RWPE1 (cell line): ENCODE measurements at regions not wholly inside any gene's neighbourhood (a gene's known extent, or its start where the extent isn't known, plus 50 kb on each side); places are given as distances from the start of the nearest gene placed in this dataset.

Source experiments
- CTCF ChIA-PET: fragments of 350-600 bp; sonication (Branson Sonifier 250); formaldehyde crosslinking; extraction: SDS; loops from one replicate; lab custom pipeline; 2021; lab: Yijun Ruan, JAX
- POLR2A ChIA-PET: fragments of 400-600 bp; formaldehyde crosslinking; extraction: SDS; loops from one replicate; lab custom pipeline; 2020; ENCODE audit warnings: antibody characterized with exemption; ENCODE audit not compliant: low non-redundant PET; lab: Yijun Ruan, JAX
- DNase-seq: peaks from one replicate; pipeline ENCODE4 v3.0.0; 2012; ENCODE audit warnings: low spot score
- H3K27ac ChIP-seq: fragments of 450-650 bp; 2 replicates; pipeline ENCODE4 v1.5.1; 2017
- TF ChIP-seq, protein P1 (sequence below): fragments of 450-650 bp; conservative IDR thresholded peaks from 2 replicates; pipeline ENCODE4 v1.5.1; 2017; ENCODE audit warnings: low read depth, mild to moderate bottlenecking

GRCh38 chr13:68030152-68030809 is 800.1 kb upstream of the PCDH9 start:
- TF ChIP-seq, protein P1, sequence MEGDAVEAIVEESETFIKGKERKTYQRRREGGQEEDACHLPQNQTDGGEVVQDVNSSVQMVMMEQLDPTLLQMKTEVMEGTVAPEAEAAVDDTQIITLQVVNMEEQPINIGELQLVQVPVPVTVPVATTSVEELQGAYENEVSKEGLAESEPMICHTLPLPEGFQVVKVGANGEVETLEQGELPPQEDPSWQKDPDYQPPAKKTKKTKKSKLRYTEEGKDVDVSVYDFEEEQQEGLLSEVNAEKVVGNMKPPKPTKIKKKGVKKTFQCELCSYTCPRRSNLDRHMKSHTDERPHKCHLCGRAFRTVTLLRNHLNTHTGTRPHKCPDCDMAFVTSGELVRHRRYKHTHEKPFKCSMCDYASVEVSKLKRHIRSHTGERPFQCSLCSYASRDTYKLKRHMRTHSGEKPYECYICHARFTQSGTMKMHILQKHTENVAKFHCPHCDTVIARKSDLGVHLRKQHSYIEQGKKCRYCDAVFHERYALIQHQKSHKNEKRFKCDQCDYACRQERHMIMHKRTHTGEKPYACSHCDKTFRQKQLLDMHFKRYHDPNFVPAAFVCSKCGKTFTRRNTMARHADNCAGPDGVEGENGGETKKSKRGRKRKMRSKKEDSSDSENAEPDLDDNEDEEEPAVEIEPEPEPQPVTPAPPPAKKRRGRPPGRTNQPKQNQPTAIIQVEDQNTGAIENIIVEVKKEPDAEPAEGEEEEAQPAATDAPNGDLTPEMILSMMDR: no peak
- POLR2A ChIA-PET: no interaction called here
- CTCF ChIA-PET: no interaction called here

GRCh38 chr13:68028701-68029100 is 798.6 kb upstream of the PCDH9 start:
- H3K27ac ChIP-seq: no peak overlapping the region
- ChIA-PET POLR2A (no interaction called here), CTCF (no interaction called here)
- DNase-seq: no peak
- TF ChIP-seq, protein P1: no peak

More at GRCh38 chr13:68030152-68030809, 800.1 kb upstream of the PCDH9 start:
- H3K27ac ChIP-seq: no peak overlapping the region
- no peak for DNase-seq

DNA sequence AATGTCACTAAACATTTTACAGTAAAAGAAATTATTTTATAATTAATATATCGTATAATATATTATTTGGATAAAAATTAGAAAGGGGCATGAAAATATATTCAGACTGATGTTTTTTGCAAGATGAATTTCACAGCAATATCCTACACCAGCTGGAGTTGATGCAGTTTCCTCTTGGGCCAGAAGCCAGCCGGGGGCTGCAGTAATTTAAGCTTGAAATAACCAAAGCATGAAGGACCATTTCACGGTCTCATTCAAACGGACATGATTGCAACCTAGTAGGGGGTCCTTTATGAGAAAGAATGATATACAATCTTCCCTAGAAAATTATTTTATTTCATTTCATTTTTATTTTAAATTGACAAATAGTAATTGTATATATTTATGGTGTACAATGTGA is 797.2 kb upstream of the PCDH9 start:
- DNase-seq: no peak
- ChIA-PET POLR2A (no interaction called here), CTCF (no interaction called here)
- H3K27ac ChIP-seq: no peak overlapping the region
- TF ChIP-seq, protein P1: no peak

DNA sequence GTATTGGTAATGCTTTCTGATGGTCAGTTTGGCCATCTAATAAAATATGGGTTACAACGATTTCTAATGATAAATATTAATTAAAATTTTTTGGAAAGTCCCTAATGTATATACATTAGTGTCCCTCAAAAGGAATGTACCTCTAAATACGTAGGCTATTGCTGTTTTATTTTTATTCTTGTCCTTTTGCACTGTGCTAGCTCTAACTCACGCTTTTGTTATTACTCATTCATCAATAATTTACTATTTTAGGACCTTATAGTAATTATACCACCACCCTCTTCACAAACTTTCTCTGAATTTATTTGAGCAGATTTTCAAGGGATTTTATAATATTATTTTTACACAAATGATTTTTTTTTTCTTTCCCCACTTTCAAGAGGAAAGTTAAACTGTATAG is 795.9 kb upstream of the PCDH9 start:
- DNase-seq: no peak
- ChIA-PET POLR2A (no interaction called here), CTCF (no interaction called here)
- no peak overlapping the region for H3K27ac ChIP-seq
- TF ChIP-seq, protein P1: no peak

- TF ChIP-seq, protein P1: no peak
- no peak overlapping the region for H3K27ac ChIP-seq
- ChIA-PET CTCF (no interaction called here), POLR2A (no interaction called here)
- DNase-seq: no peak
These were observed 795.5 kb upstream of the PCDH9 start for GRCh38 chr13:68025604-68026003.

GRCh38 chr13:68023838-68024581 is 793.9 kb upstream of the PCDH9 start:
- TF ChIP-seq, protein P1: no peak
- ChIA-PET CTCF (interaction anchor here (0.7 kb wide), 1 partner anchor 53 kb away, joined by 3 read pairs; no protein-coding TSS in a partner anchor), POLR2A (no interaction called here)
- no peak for DNase-seq
- no peak overlapping the region for H3K27ac ChIP-seq
